ENCODE measurements at regions not wholly inside any gene's neighbourhood (a gene's known extent, or its start where the extent isn't known, plus 50 kb on each side); places are given as distances from the start of the nearest gene placed in this dataset.

DNA sequence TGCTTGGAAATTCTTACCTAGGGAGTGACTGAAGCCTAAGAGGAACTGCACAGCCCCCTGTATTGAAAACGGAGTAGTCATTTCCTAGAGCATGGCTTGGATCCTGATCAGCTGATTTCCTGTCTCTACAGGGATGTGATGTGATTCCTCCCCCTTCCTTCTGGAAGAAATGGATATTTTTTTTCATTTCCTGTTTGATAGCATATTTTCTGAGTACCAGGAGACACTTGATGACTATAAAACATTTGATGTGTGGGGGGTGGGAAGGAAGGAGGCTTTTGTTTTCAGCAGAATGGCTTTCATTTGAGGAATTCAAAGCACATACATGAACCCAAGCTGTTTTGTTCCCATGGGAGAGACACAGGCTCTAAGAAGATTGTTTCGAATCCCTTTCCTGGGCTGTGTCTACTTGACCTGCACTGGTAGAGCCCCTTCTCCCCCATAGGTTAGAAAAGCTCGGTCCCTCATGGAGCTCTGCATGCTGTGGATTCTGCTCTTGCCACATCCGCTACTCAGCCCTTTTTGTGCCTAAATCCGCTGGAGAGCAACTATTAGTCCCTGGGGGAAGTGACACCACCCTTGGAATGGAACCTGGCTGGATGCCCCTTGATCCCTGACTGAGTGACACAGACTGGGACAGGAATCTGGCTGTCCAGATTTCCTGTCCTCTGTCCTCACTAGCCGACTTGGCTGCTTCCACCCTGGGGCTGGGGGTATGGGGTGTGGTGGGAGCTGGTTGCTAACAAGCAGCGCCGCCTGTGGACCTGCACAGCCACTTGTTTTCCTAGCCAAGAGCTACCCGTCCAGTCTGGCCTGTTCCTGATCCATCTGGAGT, 71.8 kb upstream of the MACF1 start:
- Histone ChIP-seq H3K36me3 (no peaks in the 10 kb centered on the region), H3K4me3 (no peak overlapping the region), H3K4me1 (peaks cover 8 to 80% (median 24%) of the 10 kb centered on the region in 3 donors), H3K27me3 (no peaks in the 10 kb centered on the region), H3K9me3 (no peaks in the 10 kb centered on the region), H3K27ac (peak overlapping the region in 3 of 4 donors; percentile 61 to 72 (median 66))
- ATAC-seq, result peak; percentile 79
- TF ChIP-seq EP300 (IDR thresholded peaks at IDR 0.05), result no peak
- TF ChIP-seq, protein P1, sequence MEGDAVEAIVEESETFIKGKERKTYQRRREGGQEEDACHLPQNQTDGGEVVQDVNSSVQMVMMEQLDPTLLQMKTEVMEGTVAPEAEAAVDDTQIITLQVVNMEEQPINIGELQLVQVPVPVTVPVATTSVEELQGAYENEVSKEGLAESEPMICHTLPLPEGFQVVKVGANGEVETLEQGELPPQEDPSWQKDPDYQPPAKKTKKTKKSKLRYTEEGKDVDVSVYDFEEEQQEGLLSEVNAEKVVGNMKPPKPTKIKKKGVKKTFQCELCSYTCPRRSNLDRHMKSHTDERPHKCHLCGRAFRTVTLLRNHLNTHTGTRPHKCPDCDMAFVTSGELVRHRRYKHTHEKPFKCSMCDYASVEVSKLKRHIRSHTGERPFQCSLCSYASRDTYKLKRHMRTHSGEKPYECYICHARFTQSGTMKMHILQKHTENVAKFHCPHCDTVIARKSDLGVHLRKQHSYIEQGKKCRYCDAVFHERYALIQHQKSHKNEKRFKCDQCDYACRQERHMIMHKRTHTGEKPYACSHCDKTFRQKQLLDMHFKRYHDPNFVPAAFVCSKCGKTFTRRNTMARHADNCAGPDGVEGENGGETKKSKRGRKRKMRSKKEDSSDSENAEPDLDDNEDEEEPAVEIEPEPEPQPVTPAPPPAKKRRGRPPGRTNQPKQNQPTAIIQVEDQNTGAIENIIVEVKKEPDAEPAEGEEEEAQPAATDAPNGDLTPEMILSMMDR (IDR thresholded peaks at IDR 0.05), result peak in 2 of 4 experiments; percentile 16 to 42
- no peak for TF ChIP-seq POLR2A (IDR thresholded peaks at IDR 0.05)
- peak; percentile 10 for TF ChIP-seq POLR2AphosphoS5 (IDR thresholded peaks at IDR 0.05)
- 47 to 83% methylated on average over 1 to 5 of the region's 9 CpGs for WGBS, 2 donors (ENCODE audit: low coverage in 1 of 2)

DNA sequence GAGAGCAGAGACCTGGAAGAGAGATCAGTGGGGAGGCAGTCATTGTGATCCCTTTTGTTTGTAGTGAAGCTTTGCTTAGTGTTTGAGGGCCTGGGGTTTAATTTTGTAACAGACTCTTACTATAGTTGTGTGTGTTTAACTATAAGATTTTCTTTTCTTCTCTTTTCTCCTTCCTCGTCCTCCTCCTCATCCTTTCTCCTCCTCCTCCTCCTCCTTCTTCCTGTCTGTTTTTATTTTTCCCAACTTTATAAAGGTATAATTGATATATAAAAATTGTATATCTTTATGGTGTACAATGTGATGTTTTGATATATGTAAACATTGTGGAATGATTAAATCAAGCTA, 71.2 kb upstream of the MACF1 start:
- H3K27ac ChIP-seq, result peak overlapping the region in 3 of 4 donors; percentile 61 to 72 (median 66)
- no peaks in the 10 kb centered on the region for H3K36me3 ChIP-seq
- no peak overlapping the region for H3K4me3 ChIP-seq
- no peaks in the 10 kb centered on the region for H3K27me3 ChIP-seq
- no peaks in the 10 kb centered on the region for H3K9me3 ChIP-seq
- H3K4me1 ChIP-seq, result peaks cover 5 to 75% (median 24%) of the 10 kb centered on the region in 3 donors
- no peak for TF ChIP-seq EP300 (IDR thresholded peaks at IDR 0.05)
- TF ChIP-seq, protein P1 (IDR thresholded peaks at IDR 0.05), result no peak
- TF ChIP-seq POLR2A (IDR thresholded peaks at IDR 0.05), result no peak
- no peak for TF ChIP-seq POLR2AphosphoS5 (IDR thresholded peaks at IDR 0.05)
- 47 to 50% methylated on average over 1 of the region's 1 CpG for WGBS, 2 donors (ENCODE audit: low coverage in 1 of 2)
- no peak for ATAC-seq

DNA sequence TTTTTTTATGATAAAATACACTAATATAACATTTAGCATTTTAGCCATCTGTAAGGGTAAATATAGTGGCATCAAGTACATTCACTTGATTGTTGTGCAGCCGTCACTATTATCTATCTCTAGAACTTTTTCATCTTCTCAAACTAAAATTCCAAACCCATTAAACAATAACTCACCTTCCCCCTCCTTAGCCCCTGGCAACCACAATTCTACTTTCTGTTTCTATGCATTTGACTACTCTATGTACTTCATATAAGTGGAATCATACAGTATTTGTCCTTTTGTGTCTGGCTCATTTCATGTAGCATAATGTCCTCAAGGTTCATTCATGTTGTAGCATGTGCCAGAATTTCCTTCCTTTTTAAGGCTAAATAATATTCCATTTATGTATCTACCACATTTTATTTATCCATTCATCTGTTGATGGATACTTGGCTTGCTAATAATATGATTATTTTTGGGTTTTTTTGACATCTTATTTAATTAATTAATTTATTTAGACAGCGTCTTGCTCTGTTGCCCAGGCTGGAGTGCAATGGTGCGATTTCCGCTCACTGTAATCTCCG, 69.6 kb upstream of the MACF1 start:
- Histone ChIP-seq H3K36me3 (no peaks in the 10 kb centered on the region), H3K4me1 (peaks cover 5 to 71% (median 17%) of the 10 kb centered on the region in 3 donors), H3K27ac (no peak overlapping the region), H3K9me3 (no peaks in the 10 kb centered on the region), H3K4me3 (no peak overlapping the region), H3K27me3 (no peaks in the 10 kb centered on the region)
- ATAC-seq, result no peak
- TF ChIP-seq POLR2A (IDR thresholded peaks at IDR 0.05) (no peak), EP300 (IDR thresholded peaks at IDR 0.05) (no peak), POLR2AphosphoS5 (IDR thresholded peaks at IDR 0.05) (no peak)
- TF ChIP-seq, protein P1 (IDR thresholded peaks at IDR 0.05), result no peak
- WGBS, 2 donors (ENCODE audit: low coverage in 1 of 2), result 95 to 98% methylated on average over 5 of the region's 5 CpGs

DNA sequence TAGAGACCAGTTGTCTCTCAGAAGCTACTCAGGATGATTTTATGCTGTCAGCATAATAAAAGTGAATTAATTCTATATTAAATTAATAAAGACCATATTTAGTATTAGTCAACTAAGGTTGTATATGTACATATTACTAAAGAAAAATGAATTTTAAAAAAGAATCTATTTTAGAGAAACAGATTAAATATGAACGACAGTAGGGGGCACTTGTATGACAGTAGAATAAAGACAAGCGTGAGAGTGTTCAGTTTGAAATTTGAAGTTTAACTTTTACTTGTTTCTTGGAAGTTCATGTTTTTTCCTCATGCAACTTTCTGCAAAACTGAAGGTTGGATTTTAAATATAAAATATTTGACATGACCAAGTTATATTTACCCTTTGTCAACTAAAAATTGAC, 67.9 kb upstream of the MACF1 start:
- no peaks in the 10 kb centered on the region for H3K36me3 ChIP-seq
- no peaks in the 10 kb centered on the region for H3K9me3 ChIP-seq
- no peak overlapping the region for H3K4me3 ChIP-seq
- no peak for ATAC-seq
- H3K27ac ChIP-seq, result no peak overlapping the region
- H3K27me3 ChIP-seq, result no peaks in the 10 kb centered on the region
- TF ChIP-seq, protein P1 (IDR thresholded peaks at IDR 0.05), result no peak
- TF ChIP-seq POLR2A (IDR thresholded peaks at IDR 0.05) (no peak), POLR2AphosphoS5 (IDR thresholded peaks at IDR 0.05) (no peak), EP300 (IDR thresholded peaks at IDR 0.05) (no peak)
- peaks cover 6 to 71% (median 21%) of the 10 kb centered on the region in 3 donors for H3K4me1 ChIP-seq
- 45 to 48% methylated on average over 2 of the region's 2 CpGs for WGBS, 2 donors (ENCODE audit: low coverage in 1 of 2)
